ENCODE measurements at regions not wholly inside any gene's neighbourhood (a gene's known extent, or its start where the extent isn't known, plus 50 kb on each side); places are given as distances from the start of the nearest gene placed in this dataset.
"Not testable (repeated sequence)": the region's sequence is repeated elsewhere in the genome, so short reads cannot be mapped to it uniquely, and the experiment has no call there.

- DNase-seq (ENCODE audit: low spot score): no peak
These were observed 411.2 kb downstream of the ETV1 start for GRCh38 chr7:13578294-13578693.

DNA sequence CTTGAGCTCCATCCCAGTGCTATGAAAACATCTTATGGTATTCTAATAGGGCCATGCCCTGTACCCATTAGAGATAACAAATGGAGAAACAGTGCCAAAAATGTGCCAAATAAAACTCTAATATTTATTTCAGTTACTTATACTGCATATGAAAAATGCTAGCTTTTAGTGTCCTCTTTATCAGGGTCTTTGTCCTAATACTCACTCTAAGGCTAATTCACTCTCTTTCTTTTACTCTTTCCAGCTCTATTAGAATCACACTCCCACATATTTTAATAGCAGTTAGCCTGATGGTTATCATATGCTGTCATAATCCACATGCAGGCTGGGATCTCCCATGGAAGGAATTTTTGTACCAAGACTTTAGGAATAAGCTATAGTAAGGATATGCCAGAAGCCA is 408.4 kb downstream of the ETV1 start:
- DNase-seq (ENCODE audit: low spot score): no peak

DNA sequence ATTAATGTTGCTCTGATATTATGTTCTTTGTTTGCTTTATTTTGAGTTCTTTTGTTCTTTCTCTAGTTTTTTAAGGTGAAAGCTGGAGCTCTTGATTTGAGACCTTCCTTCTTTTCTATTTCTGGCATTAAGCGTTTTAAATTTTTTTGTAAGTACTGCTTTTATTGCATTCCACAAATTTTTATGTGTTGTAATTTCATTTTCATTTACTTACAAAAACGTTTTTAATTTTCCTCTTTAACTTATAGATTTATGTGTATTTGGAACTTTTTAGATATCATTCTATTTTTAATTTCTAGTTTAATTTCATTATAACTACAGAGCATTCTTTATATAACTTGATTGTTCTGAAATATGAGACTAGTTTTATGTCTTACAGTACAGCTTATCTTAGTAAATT is 395.6 kb downstream of the ETV1 start:
- no peak for DNase-seq (ENCODE audit: low spot score)

DNA sequence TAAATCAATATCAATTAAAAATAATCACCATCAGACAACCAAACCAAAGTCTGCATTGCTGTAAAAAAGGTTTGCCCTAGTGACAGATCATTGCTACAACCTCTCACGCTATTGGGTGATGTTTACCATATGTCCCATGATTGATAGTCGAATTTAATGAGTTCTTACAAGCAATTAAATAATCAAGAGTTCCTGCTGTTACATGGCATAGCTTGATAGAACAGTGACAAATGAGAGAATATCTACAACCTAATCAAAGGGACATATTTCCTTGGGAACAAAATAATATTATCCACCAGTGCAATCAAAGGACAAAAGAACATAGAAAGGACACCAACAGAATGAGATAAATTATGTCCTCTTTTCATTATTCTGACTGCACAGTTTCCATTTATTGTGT is 387.4 kb downstream of the ETV1 start:
- DNase-seq (ENCODE audit: low spot score): no peak

DNA sequence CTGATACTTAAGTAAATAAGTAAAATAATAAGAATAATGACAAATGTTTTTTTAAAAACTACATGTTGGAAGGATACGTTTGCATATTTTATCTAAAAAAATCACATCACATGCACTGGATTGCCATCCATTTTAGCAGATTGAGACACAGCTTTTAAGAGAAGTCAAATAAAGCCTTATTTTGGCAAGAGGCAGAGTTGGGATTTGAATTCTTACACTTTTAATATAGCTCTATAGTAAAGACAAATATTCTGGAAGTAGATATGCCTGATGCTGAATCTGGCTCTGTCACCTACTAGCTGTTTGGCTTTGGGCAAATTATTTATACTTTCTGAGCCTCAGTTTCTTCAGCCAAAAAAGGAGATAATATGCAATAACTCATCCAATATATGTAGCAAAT is 386.4 kb downstream of the ETV1 start:
- no peak for DNase-seq (ENCODE audit: low spot score)

DNA sequence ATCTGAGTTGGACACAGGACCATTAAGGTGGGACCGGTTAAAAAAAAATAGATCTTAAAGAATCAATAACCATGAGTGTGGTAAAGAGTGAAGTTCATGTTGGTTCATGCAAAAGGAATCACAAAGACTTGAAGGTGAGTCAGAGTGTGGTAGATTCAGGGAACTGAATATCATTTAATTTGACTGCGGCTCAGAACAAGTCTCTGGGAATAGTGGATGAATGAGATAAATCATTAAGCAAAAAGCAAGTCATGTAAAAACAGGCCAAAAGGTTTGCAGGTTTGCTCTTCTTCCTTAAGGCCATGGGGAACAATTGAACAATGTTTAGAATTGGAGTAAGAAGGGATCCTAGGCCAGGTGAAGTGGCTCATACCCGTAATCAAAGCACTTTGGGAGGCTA is 385.8 kb downstream of the ETV1 start:
- no peak for DNase-seq (ENCODE audit: low spot score)

GRCh38 chr7:13604178-13604577 is 385.3 kb downstream of the ETV1 start:
- DNase-seq (ENCODE audit: low spot score): no peak

DNA sequence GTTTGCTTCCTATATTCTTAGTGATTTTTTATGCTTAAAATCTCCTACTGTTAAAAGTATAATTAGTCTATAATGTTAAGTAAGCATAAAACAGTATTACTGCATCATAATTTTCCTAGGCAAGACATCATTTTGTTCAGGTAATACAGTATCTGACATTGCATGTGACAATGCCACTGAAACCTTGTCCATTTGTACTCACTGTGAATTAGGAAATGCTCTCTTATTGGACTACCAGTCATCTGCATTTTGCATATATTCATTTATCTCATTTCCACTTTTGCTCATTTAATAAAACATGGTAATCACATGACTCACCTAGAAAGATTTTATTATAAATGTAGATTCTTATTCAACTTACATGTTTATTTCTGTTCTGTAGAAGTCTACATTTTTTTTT is 379.1 kb downstream of the ETV1 start:
- DNase-seq (ENCODE audit: low spot score): no peak

DNA sequence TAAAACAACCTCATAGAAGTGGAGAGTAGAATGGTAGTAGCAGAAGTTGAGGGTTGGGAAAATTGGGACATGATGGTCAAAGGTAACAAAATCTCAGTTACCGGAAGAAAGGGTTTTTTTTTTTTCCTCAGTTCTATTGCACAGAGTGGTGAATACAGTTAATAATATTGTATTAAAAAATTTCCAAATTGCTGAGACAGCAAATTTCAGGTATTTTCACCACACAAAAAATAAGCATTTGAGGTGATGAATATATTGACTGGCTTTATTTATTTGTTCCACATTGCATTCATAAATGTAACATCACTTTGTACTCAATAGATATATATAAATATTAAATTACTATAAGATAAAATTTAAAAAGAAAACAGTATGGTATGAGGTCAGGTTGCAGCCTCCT is 373.8 kb downstream of the ETV1 start:
- no peak for DNase-seq (ENCODE audit: low spot score)

DNA sequence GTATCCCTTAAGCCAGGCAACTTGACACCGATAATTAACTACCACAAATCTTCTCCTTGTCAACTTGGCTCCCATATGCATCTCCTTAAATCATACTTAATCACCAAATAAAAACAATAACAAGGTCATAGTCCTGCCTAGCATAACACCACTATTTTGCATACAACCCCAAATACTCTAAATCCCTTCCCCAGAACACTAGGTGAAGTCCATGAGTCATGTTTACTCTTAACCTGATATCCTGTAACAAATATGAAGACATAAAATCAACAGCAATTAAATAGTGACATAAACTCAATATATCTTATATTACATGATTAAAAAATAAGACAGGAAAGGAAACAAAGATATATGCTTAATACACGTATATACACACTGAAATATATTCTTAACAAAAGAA is 362.0 kb downstream of the ETV1 start:
- no peak for DNase-seq (ENCODE audit: low spot score)

GRCh38 chr7:13628239-13629001 is 361.0 kb downstream of the ETV1 start:
- no peak for DNase-seq (ENCODE audit: low spot score)

- DNase-seq (ENCODE audit: low spot score): not testable (repeated sequence)
These were observed 358.0 kb downstream of the ETV1 start for GRCh38 chr7:13631207-13632049.

- DNase-seq (ENCODE audit: low spot score): no peak
These were observed 355.6 kb downstream of the ETV1 start for GRCh38 chr7:13633857-13634256.

- DNase-seq (ENCODE audit: low spot score): no peak
These were observed 350.1 kb downstream of the ETV1 start for GRCh38 chr7:13639396-13639795.

DNA sequence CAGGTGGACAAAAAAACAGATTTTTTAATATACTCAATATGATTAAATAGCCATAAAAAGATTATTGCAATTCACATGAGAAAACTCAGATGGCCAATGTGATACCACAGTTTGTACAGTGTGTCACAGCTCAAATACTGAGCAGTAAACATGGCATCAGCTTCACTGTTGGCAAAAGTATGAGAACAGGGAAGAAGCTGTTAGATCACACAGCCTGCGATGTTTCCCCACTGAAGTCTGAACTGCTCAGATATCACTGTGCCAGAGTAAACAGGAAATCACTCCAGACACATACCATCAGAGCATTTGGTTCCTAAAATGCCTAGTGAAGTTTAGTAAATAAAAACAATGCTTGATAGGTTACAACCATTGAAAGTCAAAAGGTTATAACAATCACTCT is 347.8 kb downstream of the ETV1 start:
- no peak for DNase-seq (ENCODE audit: low spot score)

GRCh38 chr7:13651167-13651566 is 338.3 kb downstream of the ETV1 start:
- DNase-seq (ENCODE audit: low spot score): no peak

DNA sequence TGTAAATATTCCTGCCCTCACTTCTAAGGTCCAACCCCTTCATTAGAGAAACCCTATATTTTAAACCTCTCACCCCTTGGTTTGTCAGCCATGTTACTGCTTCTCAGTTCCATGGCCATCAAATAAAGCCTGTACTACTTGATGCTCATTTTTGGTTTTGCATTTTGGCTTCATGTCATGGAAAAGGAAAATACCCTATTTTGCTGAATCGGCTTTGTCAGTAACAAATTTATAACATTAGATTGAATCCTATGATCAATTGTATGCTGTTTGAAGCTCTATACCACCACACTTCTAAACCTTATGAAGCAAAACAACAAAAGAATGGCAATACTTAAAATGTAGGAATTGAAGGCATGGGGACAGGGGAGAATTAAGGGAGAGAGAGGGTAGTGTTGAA is 333.1 kb downstream of the ETV1 start:
- DNase-seq (ENCODE audit: low spot score): no peak

DNA sequence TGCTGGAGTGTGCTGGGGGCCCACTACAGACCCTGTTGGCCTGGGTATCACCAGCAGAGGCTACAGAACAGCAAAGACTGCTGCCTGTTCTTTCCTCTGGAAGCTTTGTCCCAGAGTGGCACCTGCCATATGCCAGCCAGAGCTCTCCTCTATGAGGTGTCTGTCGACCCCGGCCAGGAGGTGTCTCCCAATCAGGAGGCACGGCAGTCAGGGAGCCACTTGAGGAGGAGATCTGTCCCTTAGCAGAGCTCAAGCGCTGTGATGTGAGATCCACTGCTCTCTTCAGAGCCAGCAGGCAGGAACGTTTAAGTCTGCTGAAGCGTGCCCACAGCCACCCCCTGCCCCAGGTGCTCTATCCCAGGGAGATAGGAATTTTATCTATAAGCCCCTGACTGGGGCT is 316.2 kb downstream of the ETV1 start:
- no peak for DNase-seq (ENCODE audit: low spot score)

GRCh38 chr7:13682626-13683025 is 306.8 kb downstream of the ETV1 start:
- no peak for DNase-seq (ENCODE audit: low spot score)

GRCh38 chr7:13687500-13687899 is 302.0 kb downstream of the ETV1 start:
- DNase-seq (ENCODE audit: low spot score): no peak

- DNase-seq (ENCODE audit: low spot score): no peak
These were observed 296.9 kb downstream of the ETV1 start for GRCh38 chr7:13692548-13692947.

DNA sequence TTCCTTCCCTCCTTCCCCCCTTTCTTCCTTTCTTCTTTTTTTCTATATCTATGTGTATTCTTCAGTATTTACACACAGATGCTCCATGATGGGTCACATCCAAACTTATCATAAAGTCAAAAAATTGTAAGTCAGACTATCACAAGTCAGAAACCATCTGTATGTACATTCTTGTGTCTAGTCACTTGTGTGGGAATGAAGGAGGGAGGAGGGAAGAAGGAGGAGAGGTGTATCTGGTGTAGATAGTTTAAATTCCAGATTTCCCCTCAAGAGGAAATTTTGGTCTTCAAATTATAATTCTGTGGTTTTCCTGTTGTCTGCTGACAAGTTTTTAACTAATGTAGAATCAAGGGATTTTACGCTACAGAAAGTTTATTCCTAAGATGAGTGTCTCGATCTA is 287.2 kb downstream of the ETV1 start:
- no peak for DNase-seq (ENCODE audit: low spot score)

- no peak for DNase-seq (ENCODE audit: low spot score)
These were observed 280.8 kb downstream of the ETV1 start for GRCh38 chr7:13708670-13709069.

- no peak for DNase-seq (ENCODE audit: low spot score)
These were observed 276.4 kb downstream of the ETV1 start for GRCh38 chr7:13713092-13713491.
